T1000 (cell line): ENCODE measurements at regions not wholly inside any gene's neighbourhood (a gene's known extent, or its start where the extent isn't known, plus 50 kb on each side); places are given as distances from the start of the nearest gene placed in this dataset.
"Not testable (repeated sequence)": the region's sequence is repeated elsewhere in the genome, so short reads cannot be mapped to it uniquely, and the experiment has no call there.

Experiments used
- DNase-seq: peaks from one replicate; lab custom pipeline; 2025; ENCODE audit warnings: mixed read lengths; lab: John Stamatoyannopoulos, UW

DNA sequence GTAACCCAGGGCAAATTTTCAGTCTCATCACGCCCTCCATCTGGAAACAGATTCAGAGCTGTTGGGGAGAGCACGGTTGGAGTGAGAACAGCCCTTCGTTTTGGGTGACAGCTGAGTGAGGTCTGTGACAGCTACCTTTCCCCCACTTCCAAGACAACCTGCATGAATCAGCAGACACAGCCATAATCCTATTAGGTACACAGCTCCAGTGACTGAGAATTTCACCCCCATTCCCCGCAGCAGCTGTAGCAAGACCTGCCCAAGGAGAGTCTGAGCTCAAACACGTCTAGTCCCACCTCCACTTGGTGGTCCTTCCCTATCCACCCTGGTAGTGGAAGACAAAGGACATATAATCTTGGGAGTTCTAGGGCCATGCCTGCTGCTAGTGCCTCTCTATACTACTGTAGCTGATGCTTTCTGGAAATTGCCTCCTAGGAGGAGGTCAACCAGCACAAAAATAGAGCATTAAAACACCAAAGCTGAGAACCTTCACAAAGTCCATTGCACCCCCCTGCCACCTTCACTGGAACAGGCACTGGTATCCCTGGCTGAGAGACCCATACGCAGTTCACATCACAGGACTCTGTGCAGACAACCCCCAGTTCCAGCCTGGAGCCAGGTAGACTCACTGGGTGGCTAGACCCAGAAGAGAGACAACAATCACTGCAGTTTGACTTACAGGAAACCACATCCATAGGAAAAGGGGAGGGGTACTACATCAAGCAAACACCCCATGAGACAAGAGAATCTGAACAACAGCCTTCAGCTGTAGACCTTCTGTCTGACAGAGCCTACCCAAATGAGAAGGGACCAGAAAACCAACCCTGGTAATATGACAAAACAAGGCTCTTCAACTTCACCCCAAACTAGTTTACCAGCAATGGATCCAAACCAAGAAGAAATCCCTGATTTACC lies 448.6 kb upstream of the CBLB start:
- no peak for DNase-seq

DNA sequence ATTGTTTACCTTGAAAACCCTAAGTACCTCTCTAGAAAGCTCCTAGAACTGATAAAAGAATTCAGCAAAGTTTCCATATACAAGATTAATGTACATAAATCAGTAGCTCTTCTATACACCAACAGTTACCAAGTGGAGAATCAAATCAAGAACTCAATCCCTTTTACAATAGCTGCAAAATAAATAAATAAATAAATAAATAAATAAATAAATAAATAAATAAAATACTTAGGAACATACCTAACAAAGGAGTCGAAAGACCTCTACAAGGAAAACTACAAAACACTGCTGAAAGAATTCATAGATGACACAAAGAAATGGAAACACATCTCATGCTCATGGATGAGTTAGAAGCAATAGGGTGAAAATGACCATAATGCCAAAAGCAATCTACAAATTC lies 452.6 kb upstream of the CBLB start:
- DNase-seq: not testable (repeated sequence)

- DNase-seq: no peak
These were observed 454.8 kb upstream of the CBLB start for GRCh38 chr3:106323586-106323985.

GRCh38 chr3:106326941-106327695 lies 458.3 kb upstream of the CBLB start:
- no peak for DNase-seq

- no peak for DNase-seq
These were observed 458.8 kb upstream of the CBLB start for GRCh38 chr3:106327696-106328025.

GRCh38 chr3:106328224-106328623 lies 459.4 kb upstream of the CBLB start:
- DNase-seq: no peak

DNA sequence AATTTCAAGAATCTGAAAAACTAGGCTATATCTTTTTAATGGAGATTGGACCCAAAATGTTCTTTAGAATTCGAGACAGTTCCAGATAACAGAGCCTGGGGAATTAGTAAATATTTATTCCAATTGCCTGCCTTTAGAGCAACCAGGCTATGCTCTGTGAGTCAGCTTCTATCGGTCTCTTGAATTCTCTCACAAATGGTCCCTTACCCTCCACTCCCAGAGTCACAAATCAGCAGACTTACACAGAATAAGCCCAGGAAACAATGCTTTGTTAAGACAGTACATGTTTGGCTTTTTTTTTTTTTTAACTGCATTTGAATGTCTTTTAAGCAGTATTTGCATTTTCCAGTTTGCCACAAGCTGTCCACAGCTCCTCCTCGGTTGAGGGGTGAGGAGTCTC lies 460.7 kb upstream of the CBLB start:
- DNase-seq: no peak

DNA sequence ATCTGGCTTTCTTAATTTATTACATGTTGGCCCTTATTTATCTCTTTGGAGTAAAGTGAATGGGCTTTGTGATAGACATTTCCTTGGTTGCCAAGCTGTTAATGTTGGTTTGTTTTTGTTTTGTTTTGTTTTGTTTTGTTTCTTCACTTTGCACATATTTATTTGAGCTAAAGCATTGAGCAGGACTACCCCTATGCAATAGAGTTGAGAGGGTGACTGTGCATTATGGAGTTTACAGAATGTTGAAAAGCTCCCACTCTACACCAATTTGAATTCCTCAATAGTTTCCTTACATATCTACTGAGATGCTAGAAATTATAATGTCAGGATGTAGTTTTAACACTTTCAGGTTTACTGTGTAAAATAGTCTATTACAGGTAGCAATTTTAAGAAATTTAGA lies 462.8 kb upstream of the CBLB start:
- no peak for DNase-seq

DNA sequence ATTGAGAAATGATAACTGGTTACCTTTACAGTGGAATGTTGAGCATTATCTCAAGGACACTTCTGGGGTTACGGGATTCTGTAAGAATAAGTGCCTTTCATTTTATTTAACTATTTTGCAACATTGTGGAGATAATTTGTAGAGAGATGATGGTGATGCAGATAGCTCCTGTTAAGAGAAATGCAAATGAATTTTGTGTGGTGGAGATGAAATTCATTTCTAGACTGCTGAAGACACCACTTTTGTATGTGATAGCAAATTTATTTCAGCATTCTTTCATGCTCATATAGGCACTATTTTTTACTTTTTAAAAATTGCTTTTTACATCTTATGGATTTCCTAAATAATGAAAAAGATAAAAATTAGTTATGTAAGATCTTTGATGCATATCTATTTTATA lies 463.3 kb upstream of the CBLB start:
- no peak for DNase-seq

DNA sequence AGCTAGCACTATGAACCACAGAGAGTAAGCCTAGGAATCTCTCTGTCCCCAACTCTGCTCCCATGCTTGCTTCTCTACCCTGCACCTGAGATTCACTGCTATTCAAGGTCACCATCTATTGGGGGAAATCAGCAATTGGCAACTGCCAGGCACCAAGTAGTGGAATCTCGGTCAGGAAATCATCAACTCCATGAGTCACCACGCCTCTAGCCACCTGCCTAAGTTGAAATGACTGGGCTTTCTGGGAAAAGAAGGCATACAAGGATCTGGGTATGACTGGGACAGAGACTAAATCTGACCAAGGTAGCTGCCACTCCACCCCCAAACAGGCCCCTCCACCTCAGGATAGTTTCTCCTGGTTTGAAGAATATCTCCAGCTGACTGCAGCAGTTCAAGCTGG lies 464.1 kb upstream of the CBLB start:
- no peak for DNase-seq

DNA sequence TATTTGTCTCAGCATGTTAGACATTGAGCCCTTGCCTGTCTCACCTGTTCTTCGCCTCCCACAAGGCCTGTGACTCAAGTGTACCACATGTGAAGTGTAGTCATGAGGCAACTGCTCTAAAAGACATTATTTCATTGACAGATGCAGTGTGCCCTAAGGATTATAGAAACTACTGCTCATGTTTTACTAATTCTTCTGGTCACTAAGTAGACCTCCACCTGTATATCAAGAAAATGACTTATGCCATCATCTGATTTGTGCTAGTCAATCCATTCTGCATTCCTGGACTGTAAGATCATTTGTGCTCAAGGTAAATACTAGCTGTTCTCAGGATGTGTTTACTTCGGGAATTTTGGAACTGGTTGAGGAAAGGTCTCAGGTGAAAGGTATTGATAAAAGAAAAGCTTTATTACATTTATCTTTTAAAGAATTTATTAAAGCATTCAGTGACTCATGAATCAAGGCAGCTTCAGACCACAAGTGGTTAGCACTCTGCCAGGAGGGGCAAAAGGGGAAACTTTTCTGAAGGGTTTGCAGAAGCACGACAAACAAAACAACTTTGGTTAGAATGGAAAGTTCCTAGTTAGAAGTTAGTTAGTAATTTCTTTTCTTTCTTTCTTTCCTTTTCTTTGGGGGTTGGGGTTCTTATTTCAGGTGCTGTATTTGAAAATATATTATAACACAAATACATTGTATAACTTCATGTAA lies 465.3 kb upstream of the CBLB start:
- DNase-seq: no peak

DNA sequence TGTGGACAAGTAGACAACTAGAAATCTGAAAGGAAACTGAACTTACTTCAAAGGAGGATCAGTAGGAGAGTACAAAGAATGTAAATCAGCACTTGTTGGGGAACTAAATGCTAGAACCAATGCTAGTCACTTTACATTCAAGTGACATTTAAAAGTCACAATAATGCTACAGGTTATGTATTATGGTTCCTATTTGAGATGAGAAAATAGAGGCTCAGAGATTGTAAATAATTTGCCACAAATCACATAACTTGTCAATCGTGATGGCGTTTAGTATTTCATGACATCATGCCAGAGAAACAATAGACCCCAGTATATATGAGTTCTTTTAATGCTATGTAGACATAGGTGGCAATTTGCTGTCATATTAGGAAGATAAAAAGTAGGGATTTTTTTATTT lies 467.8 kb upstream of the CBLB start:
- DNase-seq: no peak

DNA sequence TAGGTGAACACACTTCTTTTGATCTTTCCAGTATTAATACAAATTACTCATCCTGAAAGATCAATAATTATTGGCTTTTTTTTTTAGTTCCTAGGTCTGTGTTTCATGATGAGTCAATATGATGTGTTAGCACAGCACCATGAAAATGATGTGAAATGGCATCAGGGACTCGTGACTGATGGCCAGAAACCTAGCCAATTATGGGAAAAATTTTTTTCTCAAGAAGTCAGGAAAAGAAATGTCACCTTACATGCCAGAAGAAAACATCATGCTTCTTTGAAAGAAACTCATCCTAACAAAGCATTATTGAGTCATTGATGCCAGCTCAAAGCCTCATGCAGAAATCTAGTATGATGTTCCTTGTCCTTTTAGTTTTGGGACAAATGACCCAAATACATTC lies 468.3 kb upstream of the CBLB start:
- no peak for DNase-seq

- DNase-seq: no peak
These were observed 469.9 kb upstream of the CBLB start for GRCh38 chr3:106338582-106339214.

DNA sequence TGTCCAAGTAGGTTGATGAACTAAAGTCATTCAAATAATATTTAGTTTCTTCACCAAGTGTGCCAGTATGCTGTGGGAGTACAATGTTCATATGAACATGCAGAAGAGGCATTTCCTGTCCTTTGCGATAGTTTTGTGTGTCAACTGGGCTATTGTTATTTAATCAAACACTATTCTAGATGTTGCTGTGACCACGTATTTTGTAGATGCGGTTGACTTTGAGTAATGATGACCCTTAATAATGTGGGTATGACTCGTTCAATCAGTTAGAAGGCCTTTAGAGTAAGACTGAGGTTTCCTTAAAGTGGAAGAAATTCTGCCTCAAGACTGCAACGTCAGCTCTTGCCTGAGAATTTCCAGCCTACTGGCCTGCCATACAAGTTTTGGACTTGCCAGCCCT lies 470.7 kb upstream of the CBLB start:
- no peak for DNase-seq

DNA sequence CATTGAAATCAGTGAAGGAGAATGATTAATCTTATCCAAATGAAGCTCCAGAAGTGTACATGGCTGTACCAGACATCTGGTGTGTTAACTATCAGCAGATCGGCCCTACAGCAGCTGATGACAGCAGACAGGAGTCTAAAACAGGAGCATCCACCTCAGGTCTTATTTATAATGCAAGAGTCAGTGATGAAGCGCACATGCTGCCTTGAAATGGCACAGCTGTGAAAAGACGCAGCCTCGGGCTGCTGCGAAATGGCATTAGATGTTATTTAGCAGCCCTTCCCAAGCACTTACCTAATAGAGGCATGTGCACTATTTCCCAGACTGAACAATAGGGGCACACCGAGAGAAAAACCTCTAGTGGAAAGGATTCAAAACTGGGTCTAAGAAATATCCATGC lies 472.3 kb upstream of the CBLB start:
- no peak for DNase-seq

DNA sequence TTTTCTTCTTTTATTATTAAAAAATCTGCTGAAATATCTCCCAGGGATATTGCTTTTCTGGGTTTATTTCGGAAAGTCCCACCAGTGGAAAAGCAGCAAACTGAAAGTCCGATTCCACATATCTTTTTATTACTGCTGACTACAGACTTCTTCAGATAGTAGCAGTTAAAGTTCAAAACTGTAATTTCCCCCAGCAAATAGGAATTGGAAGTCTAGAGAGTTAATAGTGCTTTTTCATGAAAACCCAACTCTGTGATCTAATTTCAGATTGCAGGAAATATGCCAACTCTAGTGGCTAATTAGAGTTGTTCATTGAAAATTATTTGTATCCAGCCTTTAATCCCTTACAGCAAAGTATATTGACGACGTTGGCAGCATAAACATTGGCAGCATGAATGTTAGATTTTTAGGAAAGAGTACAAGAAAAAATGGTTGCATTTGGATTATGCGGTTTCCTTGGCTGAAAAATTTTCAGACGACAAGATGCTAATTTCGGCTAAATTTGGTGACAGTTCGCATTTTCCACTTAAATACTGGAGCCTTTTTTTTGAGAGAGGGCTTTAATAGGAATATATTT lies 472.9 kb upstream of the CBLB start:
- no peak for DNase-seq

DNA sequence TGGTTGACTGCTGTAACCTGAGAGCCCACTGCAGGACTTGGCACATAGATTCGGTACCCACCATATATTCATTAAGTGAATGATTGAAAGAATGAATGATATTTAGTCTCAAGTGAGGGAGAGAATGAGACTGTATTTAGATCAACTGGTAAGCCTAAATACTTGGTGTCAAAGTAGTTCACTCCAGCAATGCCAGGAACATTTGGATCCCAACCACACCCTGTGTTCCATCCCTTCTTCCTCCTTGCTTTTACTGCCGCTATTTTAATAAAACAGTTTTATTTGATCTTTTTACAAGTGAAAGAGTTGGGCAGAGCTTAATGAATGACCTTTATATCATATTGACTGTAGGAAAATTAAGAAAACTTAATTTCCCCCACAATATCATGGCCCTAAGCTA lies 473.6 kb upstream of the CBLB start:
- DNase-seq: no peak

GRCh38 chr3:106343811-106344210 lies 475.0 kb upstream of the CBLB start:
- DNase-seq: no peak

GRCh38 chr3:106345353-106346027 lies 476.7 kb upstream of the CBLB start:
- DNase-seq: peak; percentile 26

DNA sequence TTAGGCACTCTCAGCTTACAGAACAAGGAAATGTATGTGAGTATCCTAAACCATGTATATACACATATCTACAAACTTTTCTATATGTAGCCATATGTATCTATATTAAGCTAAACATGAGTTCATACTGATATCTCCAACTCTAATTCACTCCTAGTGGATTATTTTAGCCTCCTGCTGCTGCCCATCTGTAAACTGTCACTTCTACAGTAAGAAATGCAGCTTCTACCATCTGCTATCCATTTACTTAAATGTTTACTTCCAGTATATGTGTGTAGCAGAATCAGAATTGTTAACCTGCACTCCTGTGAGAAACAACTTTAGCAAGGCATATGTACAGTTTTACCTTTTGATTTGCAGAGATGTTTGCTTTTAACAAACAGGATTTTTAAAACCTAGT lies 478.5 kb upstream of the CBLB start:
- no peak for DNase-seq
